ENCODE measurements at regions not wholly inside any gene's neighbourhood (a gene's known extent, or its start where the extent isn't known, plus 50 kb on each side); places are given as distances from the start of the nearest gene placed in this dataset.

DNA sequence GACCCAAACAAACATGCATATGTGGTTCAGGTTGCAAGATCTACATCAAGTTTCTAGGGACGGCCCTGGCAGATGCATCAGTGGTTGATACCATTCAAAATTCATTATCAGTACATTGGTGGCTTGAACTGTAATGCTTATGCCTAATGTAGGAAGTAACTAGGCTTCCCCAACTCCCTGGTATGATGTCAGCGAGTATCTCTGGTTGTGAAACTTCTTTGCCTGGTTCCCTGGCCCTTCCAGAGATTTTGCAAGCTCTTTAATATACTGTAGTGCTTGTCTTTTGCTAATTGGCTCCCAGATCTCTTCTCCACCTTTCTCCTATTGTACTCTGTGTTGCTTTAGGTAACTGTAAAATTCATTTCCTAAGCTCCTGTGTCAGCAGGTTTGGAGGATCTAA, 114.8 kb upstream of the RARB start:
- TF ChIP-seq, protein P1, sequence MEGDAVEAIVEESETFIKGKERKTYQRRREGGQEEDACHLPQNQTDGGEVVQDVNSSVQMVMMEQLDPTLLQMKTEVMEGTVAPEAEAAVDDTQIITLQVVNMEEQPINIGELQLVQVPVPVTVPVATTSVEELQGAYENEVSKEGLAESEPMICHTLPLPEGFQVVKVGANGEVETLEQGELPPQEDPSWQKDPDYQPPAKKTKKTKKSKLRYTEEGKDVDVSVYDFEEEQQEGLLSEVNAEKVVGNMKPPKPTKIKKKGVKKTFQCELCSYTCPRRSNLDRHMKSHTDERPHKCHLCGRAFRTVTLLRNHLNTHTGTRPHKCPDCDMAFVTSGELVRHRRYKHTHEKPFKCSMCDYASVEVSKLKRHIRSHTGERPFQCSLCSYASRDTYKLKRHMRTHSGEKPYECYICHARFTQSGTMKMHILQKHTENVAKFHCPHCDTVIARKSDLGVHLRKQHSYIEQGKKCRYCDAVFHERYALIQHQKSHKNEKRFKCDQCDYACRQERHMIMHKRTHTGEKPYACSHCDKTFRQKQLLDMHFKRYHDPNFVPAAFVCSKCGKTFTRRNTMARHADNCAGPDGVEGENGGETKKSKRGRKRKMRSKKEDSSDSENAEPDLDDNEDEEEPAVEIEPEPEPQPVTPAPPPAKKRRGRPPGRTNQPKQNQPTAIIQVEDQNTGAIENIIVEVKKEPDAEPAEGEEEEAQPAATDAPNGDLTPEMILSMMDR (IDR thresholded peaks at IDR 0.05), result no peak
- TF ChIP-seq BHLHE40 (IDR thresholded peaks at IDR 0.05; ENCODE audit: low read depth, low read length) (no peak), JUNB (IDR thresholded peaks at IDR 0.05) (no peak), KDM5A (IDR thresholded peaks at IDR 0.05) (no peak), HOXB5 (CRISPR knock-in tag; IDR thresholded peaks at IDR 0.05) (no peak), MAZ (IDR thresholded peaks at IDR 0.05; ENCODE audit: borderline replicate concordance, low read depth, low read length) (no peak), NFE2L2 (conservative IDR thresholded peaks at IDR 0.05; ENCODE audit: low read length) (no peak), RCOR1 (IDR thresholded peaks at IDR 0.05; ENCODE audit: low read depth, low read length) (no peak)
- 65% methylated on average over 2 of the region's 2 CpGs for WGBS (ENCODE audit: missing lambda C conversion rate)
- H3K27ac ChIP-seq, result no peak overlapping the region
- ATAC-seq, result no peak
- CTCF ChIA-PET, result no interaction called here
- H3K4me1 ChIP-seq, result no peaks in the 10 kb centered on the region
- no peak for DNase-seq (ENCODE audit: low read depth in 1 of 2, low spot score in 1 of 2)
- no peak for FAIRE-seq
- H3K9me3 ChIP-seq, result no peaks in the 10 kb centered on the region
- no peak overlapping the region for H3K4me2 ChIP-seq
- no peak overlapping the region for H3K4me3 ChIP-seq
- POLR2A ChIA-PET, result no interaction called here

DNA sequence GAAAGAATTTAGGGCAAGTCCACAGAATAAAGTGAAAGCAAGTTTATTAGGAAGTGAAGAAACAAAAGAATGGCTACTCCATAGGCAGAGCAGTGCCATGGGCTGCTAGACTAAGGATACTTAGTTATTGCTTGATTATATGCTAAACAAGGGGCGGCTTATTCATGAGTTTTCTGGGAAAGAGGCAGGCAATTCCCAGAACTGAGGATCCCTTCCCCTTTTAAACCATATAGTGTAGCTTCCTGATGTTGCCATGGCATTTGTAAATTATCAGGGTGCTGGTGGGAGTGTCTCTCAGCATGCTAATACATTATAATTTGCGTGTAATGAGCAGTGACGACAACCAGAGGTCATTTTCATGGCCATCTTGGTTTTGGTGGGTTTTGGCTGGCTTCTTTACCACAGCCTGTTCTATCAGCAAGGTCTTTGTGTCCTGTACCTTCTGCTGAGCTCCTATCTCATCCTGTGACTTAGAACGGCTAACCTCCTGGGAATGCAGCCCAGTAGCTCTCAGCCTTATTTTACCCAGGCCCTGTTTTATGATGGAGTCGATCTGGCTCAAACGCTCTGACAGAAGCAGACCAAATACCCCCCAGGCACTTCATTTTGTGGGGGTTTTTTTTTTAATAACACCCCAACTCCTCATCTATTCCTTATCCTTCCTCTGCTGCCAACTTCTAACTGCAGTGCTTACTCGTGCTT, 103.0 kb upstream of the RARB start:
- Histone ChIP-seq H3K4me1 (no peaks in the 10 kb centered on the region), H3K4me3 (no peak overlapping the region), H3K4me2 (no peak overlapping the region), H3K27ac (no peak overlapping the region), H3K9me3 (no peaks in the 10 kb centered on the region)
- CTCF ChIA-PET, result no interaction called here
- TF ChIP-seq PHF8 (IDR thresholded peaks at IDR 0.05; ENCODE audit: borderline replicate concordance, low read depth) (no peak), CBX2 (IDR thresholded peaks at IDR 0.05; ENCODE audit: borderline replicate concordance, low read depth) (no peak), NR3C1 (IDR thresholded peaks at IDR 0.05) (no peak), TP53 (CRISPR knock-in tag; IDR thresholded peaks at IDR 0.05) (no peak), HOXB5 (CRISPR knock-in tag; IDR thresholded peaks at IDR 0.05) (no peak), HOXB13 (CRISPR knock-in tag; IDR thresholded peaks at IDR 0.05; ENCODE audit: low read depth) (no peak), RFX5 (IDR thresholded peaks at IDR 0.05) (no peak)
- TF ChIP-seq, protein P2, sequence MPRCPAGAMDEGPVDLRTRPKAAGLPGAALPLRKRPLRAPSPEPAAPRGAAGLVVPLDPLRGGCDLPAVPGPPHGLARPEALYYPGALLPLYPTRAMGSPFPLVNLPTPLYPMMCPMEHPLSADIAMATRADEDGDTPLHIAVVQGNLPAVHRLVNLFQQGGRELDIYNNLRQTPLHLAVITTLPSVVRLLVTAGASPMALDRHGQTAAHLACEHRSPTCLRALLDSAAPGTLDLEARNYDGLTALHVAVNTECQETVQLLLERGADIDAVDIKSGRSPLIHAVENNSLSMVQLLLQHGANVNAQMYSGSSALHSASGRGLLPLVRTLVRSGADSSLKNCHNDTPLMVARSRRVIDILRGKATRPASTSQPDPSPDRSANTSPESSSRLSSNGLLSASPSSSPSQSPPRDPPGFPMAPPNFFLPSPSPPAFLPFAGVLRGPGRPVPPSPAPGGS (IDR thresholded peaks at IDR 0.05), result no peak
- POLR2A ChIA-PET, result no interaction called here
- ATAC-seq, result no peak
- no peak for DNase-seq (ENCODE audit: low read depth in 1 of 2, low spot score in 1 of 2)
- no peak for FAIRE-seq
- 80% methylated on average over 7 of the region's 7 CpGs for WGBS (ENCODE audit: missing lambda C conversion rate)

- CTCF ChIA-PET, result no interaction called here
- Histone ChIP-seq H3K4me3 (no peak overlapping the region), H3K4me1 (no peaks in the 10 kb centered on the region), H3K9me3 (no peaks in the 10 kb centered on the region), H3K4me2 (no peak overlapping the region), H3K27ac (no peak overlapping the region)
- POLR2A ChIA-PET, result no interaction called here
- WGBS (ENCODE audit: missing lambda C conversion rate), result 88% methylated on average over 1 of the region's 1 CpG
- TF ChIP-seq HEYL (CRISPR knock-in tag; IDR thresholded peaks at IDR 0.05) (no peak), MAFK (IDR thresholded peaks at IDR 0.05; ENCODE audit: partially characterized antibody) (no peak), CHD4 (IDR thresholded peaks at IDR 0.05; ENCODE audit: borderline replicate concordance) (no peak), ZNF302 (CRISPR knock-in tag; IDR thresholded peaks at IDR 0.05) (no peak), REST (IDR thresholded peaks at IDR 0.05) (no peak), USF2 (IDR thresholded peaks at IDR 0.05) (no peak), RARB (CRISPR knock-in tag; IDR thresholded peaks at IDR 0.05) (no peak), FOSL2 (IDR thresholded peaks at IDR 0.05) (no peak), FOSL2 (CRISPR knock-in tag; IDR thresholded peaks at IDR 0.05) (no peak), CHD2 (IDR thresholded peaks at IDR 0.05; ENCODE audit: low read length, partially characterized antibody) (no peak), ESRRA (IDR thresholded peaks at IDR 0.05; ENCODE audit: borderline replicate concordance, low read length) (no peak), ZC3H11A (IDR thresholded peaks at IDR 0.05) (no peak), RFX5 (IDR thresholded peaks at IDR 0.05) (no peak), RNF2 (IDR thresholded peaks at IDR 0.05; ENCODE audit: borderline replicate concordance, low read depth) (no peak), CBX8 (IDR thresholded peaks at IDR 0.05) (no peak), PHF8 (IDR thresholded peaks at IDR 0.05; ENCODE audit: borderline replicate concordance, low read depth) (no peak)
- DNase-seq (ENCODE audit: low read depth in 1 of 2, low spot score in 1 of 2), result no peak
- FAIRE-seq, result no peak
- no peak for ATAC-seq
Measured at GRCh38 chr3:25335356-25335755, 92.7 kb upstream of the RARB start.
